Upper lobe of right lung (tissue), 1 donor: ENCODE measurements at regions not wholly inside any gene's neighbourhood (a gene's known extent, or its start where the extent isn't known, plus 50 kb on each side); places are given as distances from the start of the nearest gene placed in this dataset.

Experiments used
- ATAC-seq: fragments of 200-7000 bp; cut with Tn5 transposase; one replicate; pipeline ENCODE4 v1.9.1; 2020; ENCODE audit warnings: mild to moderate bottlenecking, moderate library complexity
- DNase-seq: peaks from one replicate; pipeline ENCODE4 v3.0.0-alpha.2; 2020
- H3K27ac ChIP-seq: fragments of 200-600 bp; one replicate; pipeline ENCODE4 v1.8.0; 2022
- H3K27me3 ChIP-seq: fragments of 200-600 bp; one replicate; pipeline ENCODE4 v1.8.0; 2022; ENCODE audit warnings: mild to moderate bottlenecking
- H3K36me3 ChIP-seq: fragments of 200-600 bp; one replicate; pipeline ENCODE4 v1.8.0; 2022
- H3K4me1 ChIP-seq: fragments of 200-600 bp; one replicate; pipeline ENCODE4 v1.8.0; 2022
- H3K4me3 ChIP-seq: fragments of 200-600 bp; one replicate; pipeline ENCODE4 v1.8.0; 2022; ENCODE audit warnings: mild to moderate bottlenecking
- H3K9me3 ChIP-seq: fragments of 200-600 bp; one replicate; pipeline ENCODE4 v1.8.0; 2022
- intact Hi-C: fragments of 100-400 bp; cut with DNase I; formaldehyde crosslinking; loops from one replicate; pipeline ENCODE4 v1.11.0; 2022
- TF ChIP-seq, protein P1 (sequence below): fragments of 200-600 bp; IDR thresholded peaks from one replicate; pipeline ENCODE4 v1.8.0; 2022; ENCODE audit warnings: antibody characterized with exemption
- donor health status: DM: no; HTN: yes; CAD: no; lungs with severe emphysema.

- H3K27ac ChIP-seq = no peak overlapping the region
- ATAC-seq (peak; percentile 89), DNase-seq (peak; percentile 73)
- TF ChIP-seq, protein P1, sequence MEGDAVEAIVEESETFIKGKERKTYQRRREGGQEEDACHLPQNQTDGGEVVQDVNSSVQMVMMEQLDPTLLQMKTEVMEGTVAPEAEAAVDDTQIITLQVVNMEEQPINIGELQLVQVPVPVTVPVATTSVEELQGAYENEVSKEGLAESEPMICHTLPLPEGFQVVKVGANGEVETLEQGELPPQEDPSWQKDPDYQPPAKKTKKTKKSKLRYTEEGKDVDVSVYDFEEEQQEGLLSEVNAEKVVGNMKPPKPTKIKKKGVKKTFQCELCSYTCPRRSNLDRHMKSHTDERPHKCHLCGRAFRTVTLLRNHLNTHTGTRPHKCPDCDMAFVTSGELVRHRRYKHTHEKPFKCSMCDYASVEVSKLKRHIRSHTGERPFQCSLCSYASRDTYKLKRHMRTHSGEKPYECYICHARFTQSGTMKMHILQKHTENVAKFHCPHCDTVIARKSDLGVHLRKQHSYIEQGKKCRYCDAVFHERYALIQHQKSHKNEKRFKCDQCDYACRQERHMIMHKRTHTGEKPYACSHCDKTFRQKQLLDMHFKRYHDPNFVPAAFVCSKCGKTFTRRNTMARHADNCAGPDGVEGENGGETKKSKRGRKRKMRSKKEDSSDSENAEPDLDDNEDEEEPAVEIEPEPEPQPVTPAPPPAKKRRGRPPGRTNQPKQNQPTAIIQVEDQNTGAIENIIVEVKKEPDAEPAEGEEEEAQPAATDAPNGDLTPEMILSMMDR = no peak
- H3K36me3 ChIP-seq = no peaks in the 10 kb centered on the region
- no peaks in the 10 kb centered on the region for H3K9me3 ChIP-seq
- H3K4me3 ChIP-seq = no peak overlapping the region
- H3K4me1 ChIP-seq = peaks cover 10% of the 10 kb centered on the region
- intact Hi-C loops = no loop called here
- no peaks in the 10 kb centered on the region for H3K27me3 ChIP-seq
Observed at GRCh38 chr20:10864076-10864672, 190.4 kb upstream of the JAG1 start.

- no peak for ATAC-seq
- intact Hi-C loops = no loop called here
- no peaks in the 10 kb centered on the region for H3K9me3 ChIP-seq
- no peaks in the 10 kb centered on the region for H3K27me3 ChIP-seq
- TF ChIP-seq, protein P1 = no peak
- peaks cover 10% of the 10 kb centered on the region for H3K4me1 ChIP-seq
- no peak overlapping the region for H3K27ac ChIP-seq
- no peak overlapping the region for H3K4me3 ChIP-seq
- no peak for DNase-seq
- H3K36me3 ChIP-seq = no peaks in the 10 kb centered on the region
Observed at GRCh38 chr20:10868299-10868698, 194.5 kb upstream of the JAG1 start.

DNA sequence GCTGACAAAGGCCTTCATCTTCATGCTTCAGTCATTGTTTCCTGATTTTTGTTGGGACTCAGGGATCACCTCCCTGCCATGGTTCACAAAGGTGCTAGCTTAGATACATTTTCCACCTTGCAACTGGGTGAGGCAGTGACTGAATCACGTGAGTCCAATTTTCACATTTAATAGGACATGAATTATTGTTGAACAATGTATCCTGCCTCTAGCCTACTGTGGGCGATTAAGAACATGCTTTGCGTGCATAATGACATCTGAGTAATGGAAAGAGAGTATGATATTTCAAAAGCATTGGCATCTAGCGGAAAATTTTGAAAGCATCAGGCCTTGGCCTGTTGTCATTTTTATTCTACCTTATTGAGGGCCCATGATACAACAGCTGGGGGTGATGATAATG is 199.2 kb upstream of the JAG1 start:
- intact Hi-C loops = no loop called here
- Histone ChIP-seq H3K27ac (no peak overlapping the region), H3K36me3 (no peaks in the 10 kb centered on the region), H3K27me3 (no peaks in the 10 kb centered on the region), H3K4me1 (peaks cover 6% of the 10 kb centered on the region), H3K9me3 (no peaks in the 10 kb centered on the region), H3K4me3 (no peak overlapping the region)
- TF ChIP-seq, protein P1 = no peak
- DNase-seq (no peak), ATAC-seq (no peak)

GRCh38 chr20:10875653-10876052 is 201.9 kb upstream of the JAG1 start:
- Histone ChIP-seq H3K36me3 (no peaks in the 10 kb centered on the region), H3K9me3 (no peaks in the 10 kb centered on the region), H3K27ac (no peak overlapping the region), H3K4me1 (peaks cover 6% of the 10 kb centered on the region), H3K27me3 (no peaks in the 10 kb centered on the region), H3K4me3 (no peak overlapping the region)
- TF ChIP-seq, protein P1 = no peak
- ATAC-seq = no peak
- intact Hi-C loops = no loop called here
- no peak for DNase-seq

GRCh38 chr20:10876558-10876957 is 202.8 kb upstream of the JAG1 start:
- Histone ChIP-seq H3K4me3 (no peak overlapping the region), H3K27ac (no peak overlapping the region), H3K27me3 (no peaks in the 10 kb centered on the region), H3K4me1 (peaks cover 6% of the 10 kb centered on the region), H3K36me3 (no peaks in the 10 kb centered on the region), H3K9me3 (no peaks in the 10 kb centered on the region)
- intact Hi-C loops = no loop called here
- DNase-seq (no peak), ATAC-seq (no peak)
- TF ChIP-seq, protein P1 = no peak

DNA sequence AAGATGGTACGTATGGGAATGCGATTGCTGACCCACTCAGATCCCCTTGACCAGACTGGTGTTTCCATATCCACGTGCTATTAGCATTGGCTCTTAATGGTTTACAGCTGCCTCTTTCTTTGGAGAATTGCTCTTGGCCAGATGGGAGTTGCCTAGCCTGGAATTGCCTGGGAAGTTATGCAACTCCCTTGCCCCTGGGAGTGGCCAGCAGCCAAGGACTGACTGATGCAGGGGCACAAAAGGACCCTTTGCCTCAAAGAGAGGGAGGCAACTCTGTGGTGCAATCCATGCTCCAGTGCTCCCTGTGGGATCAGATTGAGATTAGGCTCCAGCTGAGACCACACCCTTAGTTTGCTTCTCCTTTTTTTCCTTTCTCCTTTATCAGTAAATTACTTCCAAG is 203.5 kb upstream of the JAG1 start:
- H3K4me1 ChIP-seq = peaks cover 6% of the 10 kb centered on the region
- TF ChIP-seq, protein P1 = no peak
- no peak overlapping the region for H3K4me3 ChIP-seq
- H3K27me3 ChIP-seq = no peaks in the 10 kb centered on the region
- intact Hi-C loops = no loop called here
- no peak for ATAC-seq
- no peak for DNase-seq
- no peaks in the 10 kb centered on the region for H3K9me3 ChIP-seq
- H3K36me3 ChIP-seq = no peaks in the 10 kb centered on the region
- H3K27ac ChIP-seq = no peak overlapping the region
